GM19351 (cell line): ENCODE measurements at regions not wholly inside any gene's neighbourhood (a gene's known extent, or its start where the extent isn't known, plus 50 kb on each side); places are given as distances from the start of the nearest gene placed in this dataset.
"Not testable (repeated sequence)": the region's sequence is repeated elsewhere in the genome, so short reads cannot be mapped to it uniquely, and the experiment has no call there.

ENCODE experiments used
- ATAC-seq: cut with Tn5 transposase; IDR thresholded peaks from one replicate; pipeline ENCODE4 v1.9.1; 2021; ENCODE audit warnings: mild to moderate bottlenecking, moderate library complexity; ENCODE audit not compliant: unreplicated experiment

DNA sequence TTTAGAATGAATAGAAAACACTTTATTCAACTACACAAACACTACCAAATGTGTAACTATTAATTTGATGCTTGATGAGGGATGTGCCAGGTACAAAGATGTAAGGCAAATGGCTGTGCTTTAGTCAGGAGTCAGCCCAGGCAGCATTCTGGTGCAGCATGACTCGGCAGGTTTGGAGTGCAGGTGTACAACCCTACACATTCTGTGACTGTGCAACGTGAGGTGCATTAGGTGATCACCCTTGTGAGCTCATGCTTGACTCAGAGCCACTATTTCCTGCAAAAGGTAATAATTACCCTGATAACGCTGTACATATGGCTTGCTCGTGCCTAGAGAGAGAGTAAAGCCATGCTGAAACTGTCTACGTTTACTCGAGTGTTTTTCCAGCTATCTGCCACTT is 288.7 kb upstream of the DSEL start:
- ATAC-seq: no peak

DNA sequence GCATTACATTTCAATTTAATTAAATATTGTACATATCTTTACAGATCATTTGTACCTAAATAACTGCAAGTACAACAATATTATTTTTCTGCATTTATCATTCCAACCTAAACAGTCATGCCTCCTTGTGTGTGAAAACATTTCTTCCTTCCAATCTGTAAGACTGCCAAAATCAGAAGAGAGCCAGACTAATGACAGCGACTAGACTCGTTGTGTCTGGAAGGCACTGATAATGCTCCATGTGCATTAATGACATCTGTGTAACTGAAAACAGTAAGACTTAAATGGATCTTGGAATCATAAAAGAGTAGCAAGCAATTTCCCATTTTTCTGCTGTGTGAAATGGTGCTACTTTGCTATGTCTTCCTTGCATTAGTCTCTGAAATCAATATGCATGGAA is 278.0 kb upstream of the DSEL start:
- no peak for ATAC-seq

DNA sequence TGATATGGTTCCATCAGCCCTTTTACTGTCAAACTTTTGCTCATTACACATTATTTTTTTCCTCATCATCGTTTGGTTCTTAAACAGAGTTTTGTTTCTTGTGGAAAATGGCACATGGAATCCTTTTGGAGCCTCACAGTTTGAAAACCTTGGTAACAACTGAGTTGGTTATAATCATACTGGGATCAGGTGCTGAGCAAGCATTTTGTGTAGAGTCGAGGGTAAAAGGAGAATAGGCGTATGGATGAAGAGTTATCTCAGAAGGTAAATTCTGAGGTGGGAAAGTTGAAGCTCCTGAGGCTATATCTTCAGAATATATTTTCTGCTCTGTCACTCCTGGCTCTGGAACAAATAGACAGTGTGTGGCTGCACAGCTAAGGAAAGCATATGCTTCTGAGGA is 274.0 kb upstream of the DSEL start:
- ATAC-seq: no peak

DNA sequence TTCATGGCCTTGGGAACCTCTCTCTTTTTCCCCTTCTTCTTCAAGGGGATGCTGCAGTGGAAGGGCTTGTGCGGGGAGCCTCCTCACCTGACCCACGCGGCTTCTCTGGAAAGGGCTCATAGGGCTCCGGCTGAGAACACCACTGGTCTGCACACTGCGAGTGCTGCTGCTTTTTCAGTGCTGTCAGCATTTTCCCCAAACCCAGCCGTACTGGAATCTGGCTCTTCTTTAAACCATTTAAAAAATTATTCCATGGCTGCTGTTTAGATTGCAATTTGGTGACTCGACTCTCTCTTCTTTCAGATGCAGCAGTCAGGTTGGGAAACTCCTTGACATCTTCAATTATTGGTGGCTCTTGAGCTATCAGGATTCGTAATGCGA is 272.6 kb upstream of the DSEL start:
- ATAC-seq: no peak

DNA sequence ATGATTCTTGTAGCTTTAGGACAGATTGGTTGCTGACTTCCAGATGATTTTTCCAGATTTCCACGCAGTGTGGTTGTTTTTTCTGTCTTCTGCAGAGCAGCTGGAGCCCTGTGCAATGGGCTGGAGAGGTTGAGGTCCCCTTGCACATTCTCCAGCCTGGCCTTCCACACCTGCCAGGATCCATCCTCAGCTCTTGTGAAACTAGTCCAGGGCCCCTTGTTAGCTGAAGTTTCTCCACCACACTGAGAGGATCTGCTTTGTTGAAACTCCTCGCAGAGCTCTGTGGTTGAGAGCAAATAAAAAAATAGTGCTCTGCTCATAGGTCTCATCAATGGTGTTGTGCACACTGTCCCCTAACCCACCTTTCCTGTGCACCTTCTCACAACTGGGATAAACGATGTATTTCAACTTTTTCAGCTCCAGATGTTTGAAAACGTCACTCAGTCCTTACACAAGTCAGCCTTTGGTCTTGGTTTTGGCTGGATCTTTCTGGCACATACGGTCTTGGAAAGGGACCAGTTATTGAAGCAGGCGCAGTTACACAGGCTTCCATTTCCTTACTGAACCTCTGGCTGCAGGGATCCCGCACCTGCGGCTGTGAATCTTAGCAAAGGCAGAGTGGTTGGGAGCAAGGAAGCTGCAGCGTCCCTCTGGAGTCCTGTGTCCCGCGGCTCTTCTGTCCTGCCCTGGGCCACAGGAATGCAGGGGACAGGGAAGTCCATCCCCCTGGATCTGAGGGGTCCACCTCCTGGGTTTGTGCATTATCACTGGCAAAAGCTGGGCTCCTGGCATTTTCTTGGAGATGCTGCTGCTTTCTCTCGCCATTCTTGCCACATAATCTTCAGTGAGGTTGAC is 272.0 kb upstream of the DSEL start:
- no peak for ATAC-seq

DNA sequence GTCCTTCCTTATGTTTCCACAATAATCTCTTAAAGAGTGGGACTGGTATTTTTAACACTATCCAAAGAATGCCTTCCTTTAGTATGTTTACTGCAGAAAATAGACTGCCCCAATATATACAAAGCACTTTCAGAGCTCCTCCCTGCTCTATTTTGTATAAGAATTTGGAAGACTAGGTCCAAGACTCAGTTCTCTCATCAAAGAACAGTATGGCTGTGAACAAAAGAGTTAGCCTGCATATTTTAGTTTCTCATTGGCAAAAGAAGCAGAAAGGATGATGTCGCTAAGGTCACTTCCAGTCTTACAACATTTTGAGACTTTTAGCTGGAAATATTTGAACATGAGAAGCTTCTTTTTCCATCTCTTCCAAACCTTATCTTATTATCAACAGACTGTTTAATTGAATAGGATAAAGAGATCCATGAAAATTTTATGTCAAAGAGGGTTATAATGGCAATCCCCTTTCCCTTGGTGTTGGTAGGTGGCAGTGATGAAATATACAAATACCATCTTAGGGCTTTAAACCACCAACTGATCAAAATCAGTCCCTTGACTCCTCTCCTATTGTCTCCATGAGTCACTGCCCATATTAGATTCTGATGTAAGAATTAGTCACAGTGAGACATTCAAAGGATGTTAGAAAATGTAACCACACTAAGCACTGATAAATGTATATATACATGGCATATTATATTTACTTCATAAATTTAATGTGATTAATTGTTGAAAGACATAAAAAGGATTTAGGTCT is 266.9 kb upstream of the DSEL start:
- ATAC-seq: no peak

DNA sequence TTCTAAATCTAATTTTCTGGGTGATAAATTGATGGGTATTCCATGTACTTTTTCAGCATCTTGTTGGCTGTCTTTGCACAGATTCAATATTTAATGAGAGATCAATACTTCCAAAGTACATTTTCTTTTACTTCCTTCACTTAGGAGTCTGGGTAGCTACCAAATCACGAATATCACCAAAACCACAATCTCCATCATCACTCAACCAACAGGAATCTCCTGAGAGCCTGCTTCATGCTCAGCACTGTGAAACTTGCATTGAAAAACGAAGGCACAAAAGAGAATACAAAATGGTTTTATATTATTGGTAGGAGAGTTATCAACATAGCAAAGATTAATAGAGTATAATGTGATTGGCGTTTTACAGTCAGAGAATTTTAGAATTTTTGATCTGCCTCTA is 261.5 kb upstream of the DSEL start:
- ATAC-seq: no peak

DNA sequence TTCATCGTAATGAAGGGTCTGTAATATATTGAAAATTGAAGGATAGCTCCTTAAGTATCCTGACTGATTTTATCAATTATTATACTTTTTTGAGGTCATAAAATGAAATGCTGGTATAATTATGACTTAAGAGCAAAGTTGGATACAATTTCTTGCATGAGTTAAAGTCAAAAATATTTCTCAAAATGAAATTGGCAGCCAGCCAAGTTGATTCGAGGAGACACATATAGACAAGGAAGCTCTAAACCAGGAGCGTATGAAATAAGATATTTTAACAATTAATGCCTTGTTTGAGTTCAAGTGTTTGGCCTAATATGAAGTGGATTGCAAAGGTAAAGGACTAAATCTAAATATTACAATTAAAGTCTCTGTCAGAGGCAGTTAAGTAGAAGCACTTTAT is 260.4 kb upstream of the DSEL start:
- ATAC-seq: no peak

DNA sequence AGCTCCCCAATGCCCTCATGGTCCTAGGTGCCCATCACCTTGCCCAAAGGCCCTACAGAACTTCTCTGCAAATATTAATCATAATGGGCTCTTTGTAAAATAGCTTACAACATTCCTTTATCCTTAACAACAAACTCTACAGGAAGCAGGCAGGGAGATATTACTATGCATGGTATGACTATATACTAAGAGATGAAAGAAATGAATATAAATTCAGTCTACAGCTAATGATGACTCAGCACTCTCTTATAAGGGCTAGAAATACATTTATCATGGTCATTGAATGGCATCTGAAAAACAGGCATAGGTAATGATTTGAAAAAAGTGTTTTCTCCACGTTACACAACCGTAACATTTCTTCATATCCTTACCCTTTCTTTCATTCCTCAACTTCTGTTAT is 254.8 kb upstream of the DSEL start:
- ATAC-seq: no peak

DNA sequence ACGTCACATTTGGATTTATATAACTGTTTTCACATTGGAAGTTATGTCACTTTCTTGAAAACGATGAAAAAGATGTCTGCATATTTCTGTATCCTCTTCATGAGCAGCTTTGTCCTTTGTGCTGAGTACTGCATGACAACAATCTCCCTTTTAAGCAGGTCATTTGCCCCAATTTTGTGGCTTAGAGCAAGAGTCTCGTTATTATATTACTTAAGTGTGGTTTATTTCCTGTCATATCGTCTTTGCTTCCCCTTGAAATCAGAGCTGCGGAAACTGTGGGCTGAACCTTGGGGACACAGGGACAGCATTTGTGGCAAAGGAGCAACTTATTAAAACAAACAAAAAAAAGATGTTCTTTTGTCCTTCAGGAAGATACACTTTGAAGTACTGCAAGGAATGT is 254.0 kb upstream of the DSEL start:
- ATAC-seq: no peak

DNA sequence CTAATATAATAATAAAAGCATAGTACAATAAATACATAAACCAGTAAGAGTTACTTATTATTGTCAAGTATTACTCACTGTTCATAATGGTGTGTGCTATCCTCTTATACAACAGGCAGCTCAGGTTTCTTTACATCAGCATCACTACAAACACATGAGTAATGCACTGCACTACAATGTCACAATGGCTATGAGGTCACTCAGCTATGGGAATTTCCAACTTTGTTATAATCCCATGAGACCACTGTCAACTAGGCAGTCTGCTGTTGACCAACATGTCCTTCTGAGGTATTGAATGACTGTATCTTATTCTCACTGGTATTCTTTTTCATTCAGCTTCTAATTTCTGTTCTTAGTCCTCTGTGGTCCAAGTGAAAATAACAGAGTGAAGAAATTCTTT is 250.4 kb upstream of the DSEL start:
- no peak for ATAC-seq

DNA sequence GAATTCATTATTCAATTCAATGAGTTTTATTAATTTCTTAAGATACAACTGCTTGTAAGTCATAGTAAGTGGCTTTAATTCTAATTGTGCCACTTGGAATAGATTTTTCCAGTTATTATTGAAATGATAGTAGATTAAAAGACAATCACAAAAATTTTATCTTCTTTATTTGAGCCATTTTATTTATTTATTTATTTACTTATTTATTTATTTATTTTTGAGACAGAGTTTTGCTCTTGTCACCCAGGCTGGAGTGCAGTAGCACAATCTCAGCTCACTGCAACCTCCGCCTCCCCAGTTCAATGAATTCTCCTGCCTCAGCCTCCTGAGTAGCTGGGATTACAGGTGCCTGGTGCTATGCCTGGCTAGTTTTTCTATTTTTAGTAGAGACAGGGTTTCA is 235.7 kb upstream of the DSEL start:
- not testable (repeated sequence) for ATAC-seq

DNA sequence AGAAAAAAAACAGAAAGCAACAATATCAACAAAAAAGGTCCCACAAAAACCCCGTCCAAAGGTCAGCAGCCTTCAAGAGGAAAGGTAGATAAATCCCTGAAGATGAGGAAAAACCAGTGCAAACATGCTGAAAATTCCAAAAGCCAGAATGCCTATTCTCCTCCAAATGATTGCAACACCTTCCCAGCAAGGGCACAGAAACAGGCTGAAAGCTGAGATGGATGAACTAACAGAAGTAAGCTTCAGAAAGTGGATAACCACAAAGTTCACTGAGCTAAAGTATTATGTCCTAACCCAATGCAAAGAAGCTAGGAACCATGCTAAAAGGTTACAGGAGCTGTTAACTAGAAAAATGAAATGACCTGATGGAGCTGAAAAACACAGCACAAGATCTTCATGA is 226.4 kb upstream of the DSEL start:
- no peak for ATAC-seq

DNA sequence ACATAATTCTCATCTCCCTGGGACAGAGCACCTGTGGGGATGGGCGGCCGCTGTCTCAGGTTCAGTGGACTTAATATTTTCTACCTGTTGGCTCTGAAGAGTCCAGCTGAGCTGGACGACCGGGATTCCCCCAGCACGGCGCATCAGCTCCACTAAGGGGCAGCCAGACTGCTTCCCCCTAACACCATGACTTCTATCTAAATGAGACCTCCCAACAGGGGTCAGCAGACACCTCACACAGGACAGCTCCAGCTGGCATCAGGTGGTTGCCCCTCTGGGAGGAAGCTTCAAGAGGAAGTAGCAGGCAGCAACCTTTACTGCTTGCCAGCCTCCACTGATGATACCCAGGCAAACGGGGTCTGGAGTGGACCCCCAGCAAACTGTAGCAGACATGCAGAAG is 226.0 kb upstream of the DSEL start:
- no peak for ATAC-seq

DNA sequence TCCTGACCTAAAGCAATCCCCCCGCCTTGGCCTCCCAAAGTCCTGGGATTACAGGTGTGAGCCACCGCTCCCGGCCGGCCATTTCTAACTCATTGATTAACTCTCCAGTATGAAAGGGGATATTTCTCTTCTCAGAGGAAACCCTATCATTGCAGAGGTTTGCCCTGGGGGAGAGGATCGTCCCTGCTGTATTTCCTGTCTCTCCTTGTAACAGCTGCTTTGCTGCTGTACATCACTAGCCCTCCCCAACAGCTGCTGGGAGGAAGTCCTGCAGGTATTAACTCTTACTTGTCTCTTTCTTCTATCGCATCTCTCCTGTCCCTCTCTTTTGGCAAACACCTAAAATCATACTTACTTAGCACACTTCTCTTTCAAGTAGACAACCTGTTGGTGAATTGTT is 219.0 kb upstream of the DSEL start:
- no peak for ATAC-seq

DNA sequence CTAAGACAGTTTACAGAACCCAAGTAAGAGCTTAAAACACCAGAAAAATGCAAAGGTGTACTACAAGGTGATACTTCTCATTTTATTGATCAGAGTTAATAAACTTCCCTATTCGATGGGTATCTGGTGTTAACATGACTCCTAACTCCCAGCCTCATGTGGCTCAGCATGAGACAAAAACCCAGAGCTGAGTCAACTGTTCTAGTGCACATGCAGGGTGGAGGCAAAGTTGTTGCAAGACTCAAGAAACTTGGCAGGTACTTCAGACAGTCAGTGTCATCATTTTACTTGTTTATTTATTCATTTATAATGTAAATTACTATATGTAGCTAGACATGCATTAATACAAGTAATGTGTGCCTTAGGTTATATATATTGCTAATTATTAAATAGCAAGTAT is 216.6 kb upstream of the DSEL start:
- ATAC-seq: no peak

DNA sequence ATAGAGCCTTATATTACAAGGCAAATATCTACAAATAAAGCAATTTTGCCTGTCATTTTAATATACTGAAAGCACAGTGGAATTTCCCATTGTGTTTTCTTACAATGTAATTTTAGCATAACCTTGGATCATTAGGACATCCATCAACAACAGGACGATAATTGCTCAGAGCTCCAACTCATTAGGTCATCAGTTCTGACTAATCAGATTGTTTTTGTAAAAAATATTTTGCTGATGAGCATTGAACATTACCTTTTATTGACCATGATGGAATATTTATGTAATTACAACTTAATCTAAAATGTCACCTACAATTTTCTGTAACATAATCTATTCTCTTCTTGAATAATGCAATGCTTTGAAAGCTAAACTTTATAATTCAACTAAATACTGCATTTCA is 215.3 kb upstream of the DSEL start:
- no peak for ATAC-seq

DNA sequence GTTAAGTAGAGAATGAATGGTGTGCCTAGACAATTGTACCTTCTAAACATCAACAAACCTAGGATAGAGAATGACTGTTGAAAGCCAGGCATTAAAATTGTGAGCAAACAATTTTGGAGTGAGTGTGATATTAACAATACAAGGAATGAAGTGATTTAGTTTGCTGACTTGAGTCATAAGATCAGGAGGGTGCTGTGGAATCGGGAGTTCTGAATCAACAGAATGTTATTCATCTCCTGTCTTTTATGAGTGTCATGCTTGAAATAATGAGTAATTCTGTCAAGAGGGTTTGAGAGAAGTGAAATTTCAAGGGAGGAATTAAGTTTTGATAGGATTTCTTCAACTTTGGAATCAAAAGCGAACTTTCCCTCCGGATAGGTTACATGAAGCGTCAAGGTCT is 214.4 kb upstream of the DSEL start:
- no peak for ATAC-seq

DNA sequence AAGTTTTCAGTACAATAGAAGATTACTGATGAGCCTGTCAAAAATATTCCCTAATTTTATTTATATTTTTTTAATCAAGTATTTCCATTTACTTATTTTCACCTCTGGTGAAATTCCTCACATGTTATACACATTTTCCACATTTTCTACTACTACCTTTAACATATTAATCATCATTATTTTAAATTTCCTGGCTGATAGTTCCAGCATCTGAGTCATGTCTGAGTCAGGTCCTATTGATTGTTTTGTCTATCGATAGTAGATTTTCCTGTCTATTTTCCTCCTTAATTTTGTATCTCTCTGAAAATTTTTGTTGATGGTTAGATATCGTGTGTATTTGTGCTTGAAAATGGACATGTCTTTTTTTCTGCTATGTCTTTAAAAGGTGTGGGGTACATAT is 211.8 kb upstream of the DSEL start:
- ATAC-seq: no peak

DNA sequence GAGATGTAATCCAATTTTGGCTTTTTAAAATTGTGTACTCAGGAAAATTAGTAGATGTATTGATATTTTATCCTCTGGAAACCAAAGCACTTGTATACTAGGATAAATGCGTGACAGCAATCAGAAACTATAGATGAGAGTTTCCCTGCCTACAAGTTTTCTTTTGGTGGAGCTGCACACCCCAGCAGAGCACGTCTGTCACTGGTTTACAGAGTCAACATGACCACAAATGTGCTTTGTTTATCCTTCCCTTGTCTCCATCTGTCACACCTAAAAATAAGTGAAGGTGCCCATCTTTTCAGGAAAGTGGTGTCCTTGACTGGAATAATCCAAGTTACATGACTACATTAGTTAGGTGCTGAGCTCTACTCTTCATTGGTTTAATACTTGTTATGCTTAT is 210.4 kb upstream of the DSEL start:
- ATAC-seq: no peak

DNA sequence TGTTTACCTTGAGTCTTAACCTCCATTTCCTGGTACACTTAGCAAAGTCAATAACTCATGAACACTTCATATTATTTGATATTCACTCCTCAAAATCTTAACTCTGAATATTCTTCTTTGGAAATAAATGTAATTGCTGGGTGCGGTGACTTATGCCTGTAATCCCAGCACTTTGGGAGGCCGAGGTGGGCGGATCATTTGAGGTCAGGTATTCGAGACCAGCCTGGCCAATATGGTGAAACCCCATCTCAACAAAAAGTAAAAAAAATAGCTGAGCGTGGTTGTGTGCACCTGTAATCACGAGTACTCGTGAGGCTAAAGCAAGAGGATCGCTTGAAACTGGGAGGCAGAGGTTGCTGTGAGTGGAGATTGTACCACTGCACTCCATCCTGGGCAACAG is 201.3 kb upstream of the DSEL start:
- ATAC-seq: no peak

DNA sequence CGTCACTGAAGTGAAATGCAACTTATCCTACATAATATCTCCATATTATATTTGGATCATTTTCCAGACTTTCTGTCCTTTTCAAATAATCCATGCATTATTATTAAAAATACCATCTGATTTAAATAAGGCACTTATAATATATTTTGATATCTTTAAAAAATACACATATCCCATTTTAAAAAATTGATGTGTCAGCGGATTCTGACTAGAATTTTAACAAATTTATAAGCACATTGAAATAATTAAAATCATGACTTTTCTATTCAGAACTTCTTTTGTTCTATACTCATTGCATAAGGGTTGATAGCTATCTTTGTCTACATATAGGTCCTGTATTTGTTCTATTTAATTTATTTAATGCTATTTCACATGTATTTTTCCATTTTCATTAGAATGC is 199.0 kb upstream of the DSEL start:
- no peak for ATAC-seq

DNA sequence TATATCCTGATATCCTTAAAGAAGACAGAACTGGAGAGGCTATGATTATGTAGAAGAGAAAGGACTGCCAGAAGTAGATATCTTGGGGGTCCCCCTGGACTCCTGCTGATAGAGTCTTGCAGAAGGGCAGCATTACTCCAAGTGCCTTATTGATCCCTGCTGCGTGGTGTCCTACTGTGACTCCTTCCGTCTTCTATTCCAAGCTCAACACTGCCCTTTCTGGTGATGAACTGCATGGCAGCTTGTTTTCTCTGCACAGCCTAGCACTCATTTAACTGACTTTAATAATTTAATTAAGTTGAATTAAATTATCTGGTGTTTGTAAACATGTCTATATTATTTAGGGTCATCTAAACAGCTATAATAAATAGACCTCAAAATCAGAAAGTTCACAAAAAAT is 194.1 kb upstream of the DSEL start:
- no peak for ATAC-seq
